22Rv1 (cell line): ENCODE measurements at regions not wholly inside any gene's neighbourhood (a gene's known extent, or its start where the extent isn't known, plus 50 kb on each side); places are given as distances from the start of the nearest gene placed in this dataset.

Experiments used
- H3K27ac ChIP-seq: fragments of 450-650 bp; 2 replicates; pipeline ENCODE4 v1.5.1; 2017
- ZFX ChIP-seq: fragments of 450-650 bp; IDR thresholded peaks from 2 replicates; pipeline ENCODE4 v1.6.1; 2017; ENCODE audit warnings: antibody characterized with exemption, borderline replicate concordance
- TF ChIP-seq, protein P1 (sequence below): fragments of 450-650 bp; IDR thresholded peaks from 2 replicates; pipeline ENCODE4 v1.5.1; 2017; ENCODE audit warnings: mild to moderate bottlenecking

DNA sequence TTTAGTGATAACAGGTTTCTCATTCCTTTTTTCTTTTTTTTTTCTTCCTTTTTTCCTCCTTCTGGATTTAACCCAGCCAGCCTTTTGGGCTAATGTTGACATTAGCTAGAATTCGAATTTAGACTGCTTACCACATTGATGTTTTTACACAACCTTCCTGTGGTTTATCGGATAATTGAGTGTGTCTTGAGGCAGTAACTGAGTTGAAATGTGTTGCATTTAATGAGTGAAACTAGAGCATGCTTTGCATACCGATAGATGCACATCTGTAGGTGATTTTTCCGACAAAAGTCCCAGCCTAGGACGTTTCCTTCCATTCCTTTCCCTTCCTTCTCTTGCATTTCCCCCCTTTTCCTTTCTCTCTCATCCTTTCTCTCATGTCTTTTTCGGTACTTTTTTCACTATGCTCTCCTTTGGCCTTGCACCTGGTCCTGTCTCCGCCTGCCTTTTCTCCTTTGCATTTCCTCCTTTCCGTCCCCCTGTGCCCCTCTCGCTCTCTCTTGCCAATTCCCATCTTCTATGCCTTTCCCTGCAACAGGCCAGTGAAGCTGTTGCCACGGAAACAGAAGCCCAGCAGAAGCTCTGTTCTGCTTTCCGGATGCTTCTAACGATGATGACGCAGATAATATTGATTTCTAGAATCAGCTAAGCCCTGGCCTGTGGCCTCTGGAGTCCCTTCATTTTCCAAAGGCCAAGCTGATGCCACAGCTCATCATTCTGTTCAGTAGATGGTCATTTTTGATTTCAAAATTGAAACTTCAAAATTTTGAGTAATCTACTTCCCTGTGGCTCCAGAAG, 76.1 kb downstream of the SLC25A47 start:
- TF ChIP-seq, protein P1, sequence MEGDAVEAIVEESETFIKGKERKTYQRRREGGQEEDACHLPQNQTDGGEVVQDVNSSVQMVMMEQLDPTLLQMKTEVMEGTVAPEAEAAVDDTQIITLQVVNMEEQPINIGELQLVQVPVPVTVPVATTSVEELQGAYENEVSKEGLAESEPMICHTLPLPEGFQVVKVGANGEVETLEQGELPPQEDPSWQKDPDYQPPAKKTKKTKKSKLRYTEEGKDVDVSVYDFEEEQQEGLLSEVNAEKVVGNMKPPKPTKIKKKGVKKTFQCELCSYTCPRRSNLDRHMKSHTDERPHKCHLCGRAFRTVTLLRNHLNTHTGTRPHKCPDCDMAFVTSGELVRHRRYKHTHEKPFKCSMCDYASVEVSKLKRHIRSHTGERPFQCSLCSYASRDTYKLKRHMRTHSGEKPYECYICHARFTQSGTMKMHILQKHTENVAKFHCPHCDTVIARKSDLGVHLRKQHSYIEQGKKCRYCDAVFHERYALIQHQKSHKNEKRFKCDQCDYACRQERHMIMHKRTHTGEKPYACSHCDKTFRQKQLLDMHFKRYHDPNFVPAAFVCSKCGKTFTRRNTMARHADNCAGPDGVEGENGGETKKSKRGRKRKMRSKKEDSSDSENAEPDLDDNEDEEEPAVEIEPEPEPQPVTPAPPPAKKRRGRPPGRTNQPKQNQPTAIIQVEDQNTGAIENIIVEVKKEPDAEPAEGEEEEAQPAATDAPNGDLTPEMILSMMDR: no peak
- TF ChIP-seq ZFX: no peak
- no peak overlapping the region for H3K27ac ChIP-seq

DNA sequence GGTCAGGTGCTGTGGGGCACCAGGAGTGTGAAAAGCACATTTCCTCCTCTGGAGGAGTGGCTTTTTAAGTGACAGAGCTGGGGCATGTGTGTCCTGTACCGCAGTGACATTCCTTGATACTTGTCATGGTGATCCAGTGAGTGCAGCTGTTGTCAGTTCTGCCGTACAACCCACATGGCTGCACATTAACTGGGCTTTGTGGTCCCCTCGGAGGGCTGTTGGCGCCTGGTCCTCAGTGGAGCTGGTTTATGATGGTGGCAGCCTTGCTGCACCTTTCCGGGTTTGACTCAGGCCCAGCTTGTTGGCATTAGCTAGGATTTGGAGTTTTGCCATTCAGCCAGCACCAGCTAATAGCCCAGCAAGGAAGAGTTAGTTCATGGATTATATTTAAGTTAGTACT, 77.0 kb downstream of the SLC25A47 start:
- no peak overlapping the region for H3K27ac ChIP-seq
- TF ChIP-seq ZFX: no peak
- TF ChIP-seq, protein P1: no peak

GRCh38 chr14:100401031-100401692, 78.0 kb downstream of the SLC25A47 start:
- no peak overlapping the region for H3K27ac ChIP-seq

GRCh38 chr14:100401792-100402191, 78.7 kb downstream of the SLC25A47 start:
- no peak for TF ChIP-seq ZFX
- TF ChIP-seq, protein P1: no peak
- no peak overlapping the region for H3K27ac ChIP-seq

More at GRCh38 chr14:100401031-100401692, 78.0 kb downstream of the SLC25A47 start:
- TF ChIP-seq, protein P1: no peak
- no peak for TF ChIP-seq ZFX

- TF ChIP-seq, protein P1: no peak
- no peak for TF ChIP-seq ZFX
- H3K27ac ChIP-seq: no peak overlapping the region
These were observed 79.5 kb downstream of the SLC25A47 start for GRCh38 chr14:100402631-100403030.

- H3K27ac ChIP-seq: no peak overlapping the region
These were observed 80.0 kb downstream of the SLC25A47 start for GRCh38 chr14:100403105-100403504.

More at GRCh38 chr14:100403105-100403504, 80.0 kb downstream of the SLC25A47 start:
- TF ChIP-seq, protein P1: no peak
- TF ChIP-seq ZFX: no peak
